ENCODE measurements at regions not wholly inside any gene's neighbourhood (a gene's known extent, or its start where the extent isn't known, plus 50 kb on each side); places are given as distances from the start of the nearest gene placed in this dataset.

- no peak overlapping the region for H3K27ac ChIP-seq
- no peak for DNase-seq (ENCODE audit: low spot score in 2 of 2)
- no peaks in the 10 kb centered on the region for H3K4me1 ChIP-seq
- H3K4me3 ChIP-seq, result no peak overlapping the region
- no peaks in the 10 kb centered on the region for H3K36me3 ChIP-seq
- H3K9me3 ChIP-seq, result peaks cover 0 to 34% (median 8%) of the 10 kb centered on the region in 4 donors
- no peak for TF ChIP-seq CTCF (IDR thresholded peaks at IDR 0.05)
- TF ChIP-seq EP300 (IDR thresholded peaks at IDR 0.05), result no peak
- no peak for TF ChIP-seq POLR2A (IDR thresholded peaks at IDR 0.05)
- no peaks in the 10 kb centered on the region for H3K27me3 ChIP-seq
Observed at GRCh38 chr6:88287696-88288095, 121.5 kb upstream of the CNR1 start.

- H3K4me3 ChIP-seq, result no peak overlapping the region
- no peaks in the 10 kb centered on the region for H3K9me3 ChIP-seq
- WGBS, 2 donors, result 94 to 96% methylated on average over 5 to 14 of the region's 14 CpGs
- no peak overlapping the region for H3K27ac ChIP-seq
- no peaks in the 10 kb centered on the region for H3K27me3 ChIP-seq
- no peak for TF ChIP-seq CTCF (IDR thresholded peaks at IDR 0.05)
- H3K4me1 ChIP-seq, result no peaks in the 10 kb centered on the region
- no peak for DNase-seq (ENCODE audit: low spot score in 2 of 2)
- no peaks in the 10 kb centered on the region for H3K36me3 ChIP-seq
Observed at GRCh38 chr6:88276331-88276730, 110.2 kb upstream of the CNR1 start.

- Histone ChIP-seq H3K27ac (no peak overlapping the region), H3K9me3 (no peaks in the 10 kb centered on the region), H3K4me1 (no peaks in the 10 kb centered on the region), H3K4me3 (no peak overlapping the region), H3K27me3 (no peaks in the 10 kb centered on the region), H3K36me3 (no peaks in the 10 kb centered on the region)
- DNase-seq (ENCODE audit: low spot score in 2 of 2), result no peak
- TF ChIP-seq EP300 (IDR thresholded peaks at IDR 0.05) (no peak), CTCF (IDR thresholded peaks at IDR 0.05) (no peak), POLR2A (IDR thresholded peaks at IDR 0.05) (no peak)
- WGBS, 2 donors, result 19 to 29% methylated on average over 7 of the region's 7 CpGs
Observed at GRCh38 chr6:88268508-88268907, 102.4 kb upstream of the CNR1 start.

GRCh38 chr6:88266126-88266525, 100.0 kb upstream of the CNR1 start:
- TF ChIP-seq CTCF (IDR thresholded peaks at IDR 0.05), result no peak
- TF ChIP-seq EP300 (IDR thresholded peaks at IDR 0.05), result no peak
- TF ChIP-seq POLR2A (IDR thresholded peaks at IDR 0.05), result no peak
- no peaks in the 10 kb centered on the region for H3K27me3 ChIP-seq
- H3K9me3 ChIP-seq, result no peaks in the 10 kb centered on the region
- no peaks in the 10 kb centered on the region for H3K4me1 ChIP-seq
- DNase-seq (ENCODE audit: low spot score in 2 of 2), result no peak
- H3K4me3 ChIP-seq, result no peak overlapping the region
- no peak overlapping the region for H3K27ac ChIP-seq
- H3K36me3 ChIP-seq, result no peaks in the 10 kb centered on the region

DNA sequence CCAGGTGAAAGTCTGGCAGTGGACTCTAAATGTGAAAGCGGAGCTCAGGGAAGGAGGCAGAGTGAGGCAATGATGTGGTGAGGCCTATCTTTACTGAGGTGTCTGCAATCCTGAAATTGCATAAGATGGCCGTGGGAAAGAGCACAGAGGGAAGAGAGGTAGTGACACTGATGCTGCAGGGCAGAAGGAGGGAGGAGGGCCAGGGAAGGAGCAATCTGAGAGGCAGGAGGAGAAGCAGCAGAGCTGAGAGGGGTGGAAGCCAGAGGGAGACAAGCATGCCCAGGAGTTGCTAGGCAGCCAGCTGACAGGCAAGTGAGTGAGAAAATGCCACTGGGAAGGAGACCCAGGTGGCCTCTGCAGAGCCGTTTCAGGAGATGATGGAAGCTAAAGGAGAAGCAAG, 97.4 kb upstream of the CNR1 start:
- no peaks in the 10 kb centered on the region for H3K27me3 ChIP-seq
- TF ChIP-seq CTCF (IDR thresholded peaks at IDR 0.05) (no peak), EP300 (IDR thresholded peaks at IDR 0.05) (no peak), POLR2A (IDR thresholded peaks at IDR 0.05) (no peak)
- 50 to 60% methylated on average over 3 of the region's 3 CpGs for WGBS, 2 donors
- H3K36me3 ChIP-seq, result no peaks in the 10 kb centered on the region
- H3K27ac ChIP-seq, result no peak overlapping the region
- H3K9me3 ChIP-seq, result no peaks in the 10 kb centered on the region
- no peak for DNase-seq (ENCODE audit: low spot score in 2 of 2)
- no peak overlapping the region for H3K4me3 ChIP-seq
- H3K4me1 ChIP-seq, result no peaks in the 10 kb centered on the region

Data from tibial nerve (tissue), 4 donors.